SU-DHL-6 (cell line): ENCODE measurements at regions not wholly inside any gene's neighbourhood (a gene's known extent, or its start where the extent isn't known, plus 50 kb on each side); places are given as distances from the start of the nearest gene placed in this dataset.
A peak's percentile ranks its signal among the peaks of the same experiment; 100 is the strongest.

Source experiments
- H2AFZ ChIP-seq: fragments of 200-600 bp; sonication (generic); 2 replicates; pipeline ENCODE4 v1.6.1; 2014; ENCODE audit warnings: low read depth, mild to moderate bottlenecking, moderate library complexity, mixed read lengths, antibody characterized with exemption, low read length; ENCODE audit not compliant: severe bottlenecking
- H3F3A ChIP-seq: fragments of 200-600 bp; shearing (Covaris generic); 2 replicates; pipeline ENCODE4 v1.6.0; 2016; ENCODE audit warnings: antibody characterized with exemption, mild to moderate bottlenecking; ENCODE audit not compliant: insufficient read depth
- H3K27ac ChIP-seq: fragments of 200-600 bp; sonication (generic); 2 replicates; pipeline ENCODE4 v1.5.1; 2016; ENCODE audit warnings: low read depth, mild to moderate bottlenecking, low read length, moderate library complexity, mixed read lengths
- H3K27me3 ChIP-seq: fragments of 200-600 bp; sonication (generic), shearing (Covaris generic); 2 replicates; pipeline ENCODE4 v1.6.0; 2014; ENCODE audit warnings: mild to moderate bottlenecking, low read length
- H3K36me3 ChIP-seq: fragments of 200-600 bp; sonication (generic); 2 replicates; pipeline ENCODE4 v1.6.1; 2014; ENCODE audit warnings: mild to moderate bottlenecking, low read length, mixed read lengths
- H3K4me2 ChIP-seq: fragments of 300-600, 200-600 bp; shearing (Covaris generic), sonication (generic); 2 replicates; pipeline ENCODE4 v1.6.0; 2014; ENCODE audit warnings: low read length, low read depth, mild to moderate bottlenecking; ENCODE audit not compliant: poor library complexity, severe bottlenecking
- H3K4me3 ChIP-seq: fragments of 200-600 bp; sonication (generic); 2 replicates; pipeline ENCODE4 v1.5.1; 2014; ENCODE audit warnings: antibody characterized with exemption, low read length, mild to moderate bottlenecking, mixed read lengths; ENCODE audit not compliant: insufficient read depth, poor library complexity, severe bottlenecking
- H3K79me2 ChIP-seq: fragments of 200-600 bp; sonication (generic); 2 replicates; pipeline ENCODE4 v1.6.1; 2014; ENCODE audit warnings: mild to moderate bottlenecking, low read length, moderate library complexity; ENCODE audit not compliant: insufficient read depth
- H3K9ac ChIP-seq: fragments of 200-600 bp; sonication (generic); 2 replicates; pipeline ENCODE4 v1.7.0; 2014; ENCODE audit warnings: mild to moderate bottlenecking, low read length
- H3K9me2 ChIP-seq: fragments of 200-600 bp; sonication (generic); replicated peaks from 2 replicates; pipeline ENCODE4 v1.6.1; 2014; ENCODE audit warnings: low read length; ENCODE audit not compliant: insufficient read depth
- H3K9me3 ChIP-seq: fragments of 200-600 bp; sonication (generic); 2 replicates; pipeline ENCODE4 v1.6.1; 2014; ENCODE audit warnings: low read length, mixed read lengths; ENCODE audit not compliant: insufficient read depth
- H4K20me1 ChIP-seq: fragments of 200-600 bp; sonication (generic); 2 replicates; pipeline ENCODE4 v1.6.1; 2014; ENCODE audit warnings: low read depth, mild to moderate bottlenecking, antibody characterized with exemption, low read length, moderate library complexity, mixed read lengths
- CTCF ChIP-seq: fragments of 200-600 bp; sonication (generic); IDR thresholded peaks from one replicate; pipeline ENCODE4 v1.5.1; 2017; ENCODE audit warnings: antibody characterized with exemption, mild to moderate bottlenecking, low read length, moderate library complexity; ENCODE audit not compliant: insufficient read depth, poor library complexity, severe bottlenecking
- EZH2phosphoT487 ChIP-seq: fragments of 200-600 bp; sonication (generic), shearing (Covaris generic); conservative IDR thresholded peaks from 2 replicates; pipeline ENCODE4 v1.6.1; 2018; ENCODE audit warnings: mild to moderate bottlenecking, antibody characterized with exemption, low read length, moderate library complexity, mixed read lengths

- H3K79me2 ChIP-seq, result no peaks in the 10 kb centered on the region
- H3K4me3 ChIP-seq, result no peak overlapping the region
- H2AFZ ChIP-seq, result peak overlapping the region; percentile 19
- TF ChIP-seq EZH2phosphoT487, result no peak
- no peak for TF ChIP-seq CTCF
- no peak overlapping the region for H3K27ac ChIP-seq
- no peak overlapping the region for H3K4me2 ChIP-seq
- H3K9ac ChIP-seq, result no peak overlapping the region
- no peaks in the 10 kb centered on the region for H3K36me3 ChIP-seq
- H4K20me1 ChIP-seq, result no peaks in the 10 kb centered on the region
- no peaks in the 10 kb centered on the region for H3K9me2 ChIP-seq
- no peaks in the 10 kb centered on the region for H3K9me3 ChIP-seq
- H3K27me3 ChIP-seq, result no peaks in the 10 kb centered on the region
- no peaks in the 10 kb centered on the region for H3F3A ChIP-seq
Measured at GRCh38 chr4:130600706-130601105, 1504.8 kb downstream of the C4orf33 start.

- H3K79me2 ChIP-seq, result no peaks in the 10 kb centered on the region
- H3F3A ChIP-seq, result no peaks in the 10 kb centered on the region
- no peak overlapping the region for H3K4me2 ChIP-seq
- H3K9me2 ChIP-seq, result no peaks in the 10 kb centered on the region
- no peak overlapping the region for H3K4me3 ChIP-seq
- no peak for TF ChIP-seq CTCF
- TF ChIP-seq EZH2phosphoT487, result no peak
- no peak overlapping the region for H2AFZ ChIP-seq
- H4K20me1 ChIP-seq, result no peaks in the 10 kb centered on the region
- no peaks in the 10 kb centered on the region for H3K27me3 ChIP-seq
- no peaks in the 10 kb centered on the region for H3K36me3 ChIP-seq
- H3K9ac ChIP-seq, result no peak overlapping the region
- H3K27ac ChIP-seq, result no peak overlapping the region
- H3K9me3 ChIP-seq, result no peaks in the 10 kb centered on the region
Measured at GRCh38 chr4:130603043-130603442, 1507.1 kb downstream of the C4orf33 start.

GRCh38 chr4:130608121-130608520 lies 1512.2 kb downstream of the C4orf33 start:
- H3K4me2 ChIP-seq, result no peak overlapping the region
- no peak overlapping the region for H3K9ac ChIP-seq
- H3K9me3 ChIP-seq, result no peaks in the 10 kb centered on the region
- TF ChIP-seq CTCF, result no peak
- no peak for TF ChIP-seq EZH2phosphoT487
- no peaks in the 10 kb centered on the region for H3F3A ChIP-seq
- H3K27ac ChIP-seq, result no peak overlapping the region
- H3K4me3 ChIP-seq, result no peak overlapping the region
- H3K36me3 ChIP-seq, result no peaks in the 10 kb centered on the region
- no peaks in the 10 kb centered on the region for H4K20me1 ChIP-seq
- H3K79me2 ChIP-seq, result no peaks in the 10 kb centered on the region
- no peak overlapping the region for H2AFZ ChIP-seq
- no peaks in the 10 kb centered on the region for H3K27me3 ChIP-seq
- H3K9me2 ChIP-seq, result no peaks in the 10 kb centered on the region

DNA sequence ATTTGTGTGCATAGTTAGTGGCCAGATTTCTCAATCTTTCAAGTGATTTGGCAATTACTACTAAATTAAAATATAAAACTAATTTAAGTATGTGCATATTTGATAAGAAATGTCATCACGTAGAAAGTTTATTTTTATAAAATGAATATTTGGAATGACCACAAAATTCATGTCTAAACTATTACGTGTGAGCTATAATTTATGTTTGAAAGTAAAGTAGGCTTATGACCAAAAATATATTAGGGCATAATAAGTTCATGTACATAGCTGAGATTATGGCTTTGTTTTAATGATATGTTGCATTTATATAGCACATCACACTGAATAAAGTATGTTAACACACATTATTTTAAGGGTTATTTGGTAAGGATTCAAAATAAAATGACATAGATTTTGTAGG lies 1532.6 kb downstream of the C4orf33 start:
- H2AFZ ChIP-seq, result no peak overlapping the region
- H3K79me2 ChIP-seq, result no peaks in the 10 kb centered on the region
- no peaks in the 10 kb centered on the region for H3K36me3 ChIP-seq
- H3K4me3 ChIP-seq, result no peak overlapping the region
- TF ChIP-seq EZH2phosphoT487, result no peak
- no peak for TF ChIP-seq CTCF
- no peak overlapping the region for H3K27ac ChIP-seq
- no peak overlapping the region for H3K4me2 ChIP-seq
- no peaks in the 10 kb centered on the region for H3K9me2 ChIP-seq
- no peaks in the 10 kb centered on the region for H3K9me3 ChIP-seq
- H3K9ac ChIP-seq, result no peak overlapping the region
- H3K27me3 ChIP-seq, result no peaks in the 10 kb centered on the region
- H4K20me1 ChIP-seq, result no peaks in the 10 kb centered on the region
- no peaks in the 10 kb centered on the region for H3F3A ChIP-seq
